Fibroblast of the aortic adventitia (primary cell): ENCODE measurements at regions not wholly inside any gene's neighbourhood (a gene's known extent, or its start where the extent isn't known, plus 50 kb on each side); places are given as distances from the start of the nearest gene placed in this dataset.
A peak's percentile ranks its signal among the peaks of the same experiment; 100 is the strongest.

Source experiments
- DNase-seq: peaks from one replicate; pipeline ENCODE4 v3.0.0-alpha.2; 2010; ENCODE audit warnings: low read depth
- H3K4me3 ChIP-seq: 2 replicates; pipeline ENCODE4 v1.5.1; 2011; ENCODE audit warnings: low read depth, mild to moderate bottlenecking, control low read depth, low read length, moderate library complexity
- TF ChIP-seq, protein P1 (sequence below): IDR thresholded peaks from 2 replicates; pipeline ENCODE4 v1.5.1; 2011; ENCODE audit warnings: mild to moderate bottlenecking, low read length, control low read depth, inconsistent platforms; ENCODE audit not compliant: insufficient read depth

DNA sequence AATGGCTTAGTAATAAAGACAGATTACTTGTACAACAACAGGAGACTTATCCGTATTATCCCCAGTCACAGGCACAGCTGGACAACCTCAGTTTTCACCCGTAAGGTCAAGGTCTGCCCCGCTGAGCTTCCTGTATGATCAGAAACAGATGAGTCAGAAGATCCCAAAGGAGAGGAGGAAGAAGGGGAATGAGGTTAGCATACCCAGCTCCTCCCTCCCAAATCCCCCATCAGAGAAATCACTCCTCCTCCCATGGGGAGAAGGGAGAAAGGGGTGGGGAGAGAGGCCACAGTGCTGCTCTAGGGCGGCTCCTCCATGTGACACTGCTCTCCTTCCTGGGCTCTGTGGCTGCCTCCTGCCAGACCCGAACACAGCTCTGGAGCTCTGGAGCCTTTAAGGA is 53.8 kb upstream of the SPTBN1 start:
- H3K4me3 ChIP-seq = no peak overlapping the region
- DNase-seq = peak; percentile 74
- TF ChIP-seq, protein P1, sequence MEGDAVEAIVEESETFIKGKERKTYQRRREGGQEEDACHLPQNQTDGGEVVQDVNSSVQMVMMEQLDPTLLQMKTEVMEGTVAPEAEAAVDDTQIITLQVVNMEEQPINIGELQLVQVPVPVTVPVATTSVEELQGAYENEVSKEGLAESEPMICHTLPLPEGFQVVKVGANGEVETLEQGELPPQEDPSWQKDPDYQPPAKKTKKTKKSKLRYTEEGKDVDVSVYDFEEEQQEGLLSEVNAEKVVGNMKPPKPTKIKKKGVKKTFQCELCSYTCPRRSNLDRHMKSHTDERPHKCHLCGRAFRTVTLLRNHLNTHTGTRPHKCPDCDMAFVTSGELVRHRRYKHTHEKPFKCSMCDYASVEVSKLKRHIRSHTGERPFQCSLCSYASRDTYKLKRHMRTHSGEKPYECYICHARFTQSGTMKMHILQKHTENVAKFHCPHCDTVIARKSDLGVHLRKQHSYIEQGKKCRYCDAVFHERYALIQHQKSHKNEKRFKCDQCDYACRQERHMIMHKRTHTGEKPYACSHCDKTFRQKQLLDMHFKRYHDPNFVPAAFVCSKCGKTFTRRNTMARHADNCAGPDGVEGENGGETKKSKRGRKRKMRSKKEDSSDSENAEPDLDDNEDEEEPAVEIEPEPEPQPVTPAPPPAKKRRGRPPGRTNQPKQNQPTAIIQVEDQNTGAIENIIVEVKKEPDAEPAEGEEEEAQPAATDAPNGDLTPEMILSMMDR = no peak

DNA sequence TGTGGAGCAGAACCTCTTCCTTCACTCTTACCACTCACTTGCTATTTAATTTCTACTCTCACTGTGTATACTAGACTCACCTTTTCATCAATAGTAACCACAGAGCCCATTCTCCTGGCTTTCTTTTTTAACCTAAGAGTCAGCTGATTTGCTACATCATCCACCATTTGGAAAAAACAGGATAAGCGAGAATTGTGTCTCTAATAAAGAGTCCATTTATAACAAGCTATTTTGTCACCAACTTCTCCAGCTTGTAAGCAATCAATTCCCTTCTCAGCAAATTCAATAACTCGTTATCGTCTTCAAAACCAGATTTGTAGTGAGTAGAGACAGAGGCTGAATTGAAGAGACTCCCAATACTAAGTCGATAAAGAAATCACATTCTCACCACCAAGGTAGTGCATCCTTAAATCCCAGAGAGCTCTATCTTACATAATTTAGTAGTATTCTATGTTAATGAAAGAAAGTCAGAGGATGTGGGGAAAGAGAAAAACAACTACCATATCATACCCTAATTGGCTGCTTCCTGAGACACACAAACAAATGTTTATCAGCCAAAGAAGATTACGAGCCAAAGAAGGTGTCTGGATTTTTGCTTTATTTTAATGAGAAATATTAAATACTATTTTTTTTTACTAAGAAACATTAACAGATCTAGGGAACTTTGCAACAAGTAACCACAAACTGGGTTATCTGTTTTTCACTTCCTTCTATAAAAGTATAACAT is 52.5 kb upstream of the SPTBN1 start:
- no peak for DNase-seq
- H3K4me3 ChIP-seq = no peak overlapping the region
- TF ChIP-seq, protein P1 = no peak

DNA sequence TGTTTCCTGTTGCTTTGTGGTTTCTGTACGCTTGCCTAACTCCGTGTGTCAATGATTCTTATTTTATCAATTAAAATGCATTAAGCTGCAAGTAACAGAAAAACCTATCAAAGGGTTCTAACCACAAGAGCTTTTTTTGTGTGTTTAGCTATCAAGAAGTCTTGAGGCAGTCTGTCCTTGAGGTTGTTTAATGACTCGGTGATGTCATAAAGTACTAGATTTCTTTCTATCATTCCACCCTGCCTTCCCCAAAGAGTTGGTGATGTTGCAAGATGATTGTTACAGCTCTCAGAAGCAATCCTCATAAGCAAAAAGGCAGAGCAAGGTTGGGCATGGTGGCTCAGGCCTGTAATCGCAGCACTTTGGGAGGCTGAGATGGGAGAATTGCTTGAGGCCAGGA is 51.9 kb upstream of the SPTBN1 start:
- H3K4me3 ChIP-seq = no peak overlapping the region
- DNase-seq = peak; percentile 32

DNA sequence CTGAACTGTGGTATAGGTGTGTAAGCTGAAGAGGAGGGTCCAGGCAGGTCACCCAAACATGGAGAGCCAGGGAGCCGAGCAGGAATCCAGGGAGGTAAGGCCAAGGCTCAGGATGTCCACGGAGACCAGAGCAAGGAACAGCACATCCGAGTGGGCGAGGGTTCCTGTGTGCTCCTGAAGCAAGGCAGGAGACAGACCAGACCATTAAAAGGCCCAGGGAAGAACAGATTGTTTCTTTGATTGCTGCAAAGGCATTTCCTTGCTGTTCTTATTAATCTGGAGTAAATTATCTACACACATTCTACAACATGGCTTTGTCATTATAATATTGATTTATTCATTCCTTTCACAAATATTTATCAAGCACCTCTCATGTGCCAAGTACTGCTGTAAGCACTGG is 50.1 kb upstream of the SPTBN1 start:
- no peak overlapping the region for H3K4me3 ChIP-seq
- TF ChIP-seq, protein P1 = no peak

More for the DNA sequence above, 51.9 kb upstream of the SPTBN1 start:
- TF ChIP-seq, protein P1 = no peak

More for the DNA sequence above, 50.1 kb upstream of the SPTBN1 start:
- DNase-seq = no peak
